ENCODE measurements at regions not wholly inside any gene's neighbourhood (a gene's known extent, or its start where the extent isn't known, plus 50 kb on each side); places are given as distances from the start of the nearest gene placed in this dataset.

DNA sequence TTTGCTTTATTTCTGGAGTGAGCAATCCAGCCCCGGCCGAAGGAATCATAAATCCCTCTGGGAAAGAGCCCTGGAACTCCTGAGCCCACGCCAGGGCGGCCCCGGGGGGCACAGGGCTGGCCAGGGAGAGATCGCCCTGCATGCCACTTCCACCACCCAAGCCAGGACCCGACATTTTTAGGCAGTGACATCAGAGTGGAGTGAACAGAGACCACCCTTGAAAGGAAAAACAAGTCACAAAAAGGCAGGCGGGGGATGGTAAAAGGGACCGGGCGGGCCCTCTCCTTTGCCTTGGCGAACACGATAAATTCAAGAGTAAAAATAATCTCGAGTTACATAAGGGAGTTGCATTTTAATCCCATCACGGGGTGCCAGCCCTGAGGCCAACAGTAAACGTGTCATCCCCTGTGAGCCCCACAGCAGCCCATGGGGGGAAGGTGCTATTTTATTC lies 284.1 kb downstream of the C16orf95 start:
- ChIA-PET SMC1A (ENCODE audit: uncharacterized antibody, unreplicated experiment) (no interaction called here), POLR2A (no interaction called here), RAD21 (ENCODE audit: unreplicated experiment) (no interaction called here), CTCF (no interaction called here)
- Histone ChIP-seq H3K27me3 (replicated peaks in 1 of 2; ENCODE audit: control insufficient read depth in 2 of 2, insufficient read depth in 2 of 2, low read length in 1 of 2) (no peaks in the 10 kb centered on the region), H4K20me1 (ENCODE audit: control insufficient read depth, insufficient read depth) (no peaks in the 10 kb centered on the region), H2AFZ (ENCODE audit: control insufficient read depth, low read depth, low read length) (no peak overlapping the region), H3K9ac (ENCODE audit: control insufficient read depth, insufficient read depth, low read length) (no peak overlapping the region), H3K4me3 (no peak overlapping the region), H3K4me2 (ENCODE audit: control insufficient read depth, insufficient read depth) (no peak overlapping the region), H3K9me3 (replicated peaks; ENCODE audit: control insufficient read depth, insufficient read depth, low read length) (no peaks in the 10 kb centered on the region), H3K4me1 (ENCODE audit: control insufficient read depth, insufficient read depth, low read length) (no peaks in the 10 kb centered on the region), H3K27ac (ENCODE audit: control insufficient read depth, insufficient read depth) (no peak overlapping the region), H3K36me3 (ENCODE audit: control insufficient read depth in 2 of 2, insufficient read depth in 2 of 2, low read length in 1 of 2) (no peaks in the 10 kb centered on the region), H3K79me2 (ENCODE audit: control insufficient read depth, insufficient read depth, low read length) (no peaks in the 10 kb centered on the region)
- in situ Hi-C loops (cut with MboI), result no loop called here
- intact Hi-C loops (cut with micrococcal nuclease; ENCODE audit: unreplicated experiment), result no loop called here
- no peak for TF ChIP-seq EGR1 (IDR thresholded peaks at IDR 0.05; ENCODE audit: borderline replicate concordance in 1 of 2, low read depth in 2 of 2, low read length in 2 of 2)
- no peak for TF ChIP-seq RCOR1 (conservative IDR thresholded peaks at IDR 0.05; ENCODE audit: low read depth, low read length)
- no peak for TF ChIP-seq SMARCA5 (IDR thresholded peaks at IDR 0.05)
- TF ChIP-seq CBFB (IDR thresholded peaks at IDR 0.05; ENCODE audit: low read depth), result no peak
- no peak for TF ChIP-seq TARDBP (IDR thresholded peaks at IDR 0.05; ENCODE audit: borderline replicate concordance)
- ATAC-seq (no peak), DNase-seq (ENCODE audit: low read depth, low spot score) (no peak), FAIRE-seq (no peak)
- no TSS peak for BruUV-seq (replicated peaks)
- 42% methylated on average over 15 of the region's 15 CpGs for WGBS (ENCODE audit: insufficient coverage, insufficient replicate concordance, low lambda C conversion rate, missing lambda C conversion rate)

GRCh38 chr16:87033541-87034300 lies 283.5 kb downstream of the C16orf95 start:
- ATAC-seq, result no peak
- Histone ChIP-seq H3K79me2 (ENCODE audit: control insufficient read depth, insufficient read depth, low read length) (no peaks in the 10 kb centered on the region), H3K9ac (ENCODE audit: control insufficient read depth, insufficient read depth, low read length) (no peak overlapping the region), H3K36me3 (ENCODE audit: control insufficient read depth in 2 of 2, insufficient read depth in 2 of 2, low read length in 1 of 2) (no peaks in the 10 kb centered on the region), H3K27ac (ENCODE audit: control insufficient read depth, insufficient read depth) (no peak overlapping the region), H2AFZ (ENCODE audit: control insufficient read depth, low read depth, low read length) (no peak overlapping the region), H3K4me1 (ENCODE audit: control insufficient read depth, insufficient read depth, low read length) (no peaks in the 10 kb centered on the region), H3K27me3 (replicated peaks in 1 of 2; ENCODE audit: control insufficient read depth in 2 of 2, insufficient read depth in 2 of 2, low read length in 1 of 2) (no peaks in the 10 kb centered on the region), H3K4me3 (no peak overlapping the region), H3K4me2 (ENCODE audit: control insufficient read depth, insufficient read depth) (no peak overlapping the region), H3K9me3 (replicated peaks; ENCODE audit: control insufficient read depth, insufficient read depth, low read length) (no peaks in the 10 kb centered on the region), H4K20me1 (ENCODE audit: control insufficient read depth, insufficient read depth) (no peaks in the 10 kb centered on the region)
- intact Hi-C loops (cut with micrococcal nuclease; ENCODE audit: unreplicated experiment) (no loop called here), in situ Hi-C loops (cut with MboI) (no loop called here)
- POLR2A ChIA-PET, result no interaction called here
- WGBS (ENCODE audit: insufficient coverage, insufficient replicate concordance, low lambda C conversion rate, missing lambda C conversion rate), result 69% methylated on average over 18 of the region's 18 CpGs
- CTCF ChIA-PET, result no interaction called here
- no peak for DNase-seq (ENCODE audit: low read depth, low spot score)
- BruUV-seq (replicated peaks), result no TSS peak
- RAD21 ChIA-PET (ENCODE audit: unreplicated experiment), result no interaction called here
- no peak for FAIRE-seq
- SMC1A ChIA-PET (ENCODE audit: uncharacterized antibody, unreplicated experiment), result no interaction called here
- TF ChIP-seq RCOR1 (conservative IDR thresholded peaks at IDR 0.05; ENCODE audit: low read depth, low read length), result no peak
- TF ChIP-seq E4F1 (IDR thresholded peaks at IDR 0.05; ENCODE audit: borderline replicate concordance, partially characterized antibody), result no peak
- TF ChIP-seq NR2F1 (conservative IDR thresholded peaks at IDR 0.05), result no peak
- no peak for TF ChIP-seq BCLAF1 (IDR thresholded peaks at IDR 0.05)
- TF ChIP-seq TARDBP (IDR thresholded peaks at IDR 0.05; ENCODE audit: borderline replicate concordance), result no peak
- no peak for TF ChIP-seq MTA2 (IDR thresholded peaks at IDR 0.05; ENCODE audit: low read depth)
- no peak for TF ChIP-seq FOS (IDR thresholded peaks at IDR 0.05; ENCODE audit: borderline replicate concordance, extremely low read depth, insufficient read length)
